ENCODE measurements at regions not wholly inside any gene's neighbourhood (a gene's known extent, or its start where the extent isn't known, plus 50 kb on each side); places are given as distances from the start of the nearest gene placed in this dataset.

GRCh38 chr6:22447249-22448196 is 121.8 kb upstream of the HDGFL1 start:
- no peak for DNase-seq (ENCODE audit: low read depth in 1 of 2, low spot score in 1 of 2)
- in situ Hi-C loops (cut with HindIII; ENCODE audit: low pct_unique_long_range_greater_than_20kb, low sequenced_read_pairs): no loop called here

GRCh38 chr6:22448291-22448711 is 121.1 kb upstream of the HDGFL1 start:
- in situ Hi-C loops (cut with HindIII; ENCODE audit: low pct_unique_long_range_greater_than_20kb, low sequenced_read_pairs): no loop called here
- DNase-seq (ENCODE audit: low read depth in 1 of 2, low spot score in 1 of 2): no peak
- TF ChIP-seq JUND (IDR thresholded peaks at IDR 0.05; ENCODE audit: low read depth): no peak

More at GRCh38 chr6:22447249-22448196, 121.8 kb upstream of the HDGFL1 start:
- no peak for TF ChIP-seq JUND (IDR thresholded peaks at IDR 0.05; ENCODE audit: low read depth)

DNA sequence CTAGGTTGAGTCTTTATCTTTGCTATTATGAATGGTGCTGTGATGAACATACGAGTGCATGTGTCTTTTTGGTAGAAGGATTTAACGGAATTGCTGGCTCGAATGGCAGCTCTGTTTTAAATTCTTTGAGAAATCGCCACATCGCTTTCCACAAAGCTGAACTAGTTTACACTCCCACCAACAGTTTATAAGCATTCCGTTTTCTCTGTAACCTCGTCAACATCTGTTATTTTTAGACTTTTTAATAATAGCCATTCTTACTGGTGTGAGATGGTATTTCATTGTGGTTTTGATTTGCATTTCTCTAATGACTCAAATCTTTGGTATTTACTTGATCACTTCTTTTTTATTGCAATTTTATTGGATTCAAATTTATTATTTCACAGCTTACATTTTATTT is 117.4 kb upstream of the HDGFL1 start:
- no peak for TF ChIP-seq JUND (IDR thresholded peaks at IDR 0.05; ENCODE audit: low read depth)
- in situ Hi-C loops (cut with HindIII; ENCODE audit: low pct_unique_long_range_greater_than_20kb, low sequenced_read_pairs): no loop called here
- no peak for DNase-seq (ENCODE audit: low read depth in 1 of 2, low spot score in 1 of 2)

DNA sequence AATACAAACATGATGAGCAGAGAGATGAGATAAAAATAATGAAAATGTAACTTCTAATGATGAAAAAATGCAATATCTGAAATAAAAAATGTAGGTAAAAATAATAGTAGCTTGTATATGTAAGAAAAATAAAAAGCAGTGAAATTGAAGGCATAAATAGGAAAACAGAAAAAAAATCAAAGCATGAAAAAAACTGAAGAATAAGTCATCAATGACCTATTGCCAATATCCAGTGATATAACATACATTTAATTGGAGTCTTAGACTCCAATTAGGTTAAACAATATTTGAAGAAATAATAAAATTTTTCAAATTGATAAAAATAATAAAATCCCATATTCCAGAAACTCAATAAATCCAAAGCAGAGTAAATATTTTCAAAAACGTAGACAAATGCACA is 114.0 kb upstream of the HDGFL1 start:
- no peak for TF ChIP-seq JUND (IDR thresholded peaks at IDR 0.05; ENCODE audit: low read depth)
- DNase-seq (ENCODE audit: low read depth in 1 of 2, low spot score in 1 of 2): no peak
- in situ Hi-C loops (cut with HindIII; ENCODE audit: low pct_unique_long_range_greater_than_20kb, low sequenced_read_pairs): no loop called here

GRCh38 chr6:22457996-22458395 is 111.4 kb upstream of the HDGFL1 start:
- TF ChIP-seq JUND (IDR thresholded peaks at IDR 0.05; ENCODE audit: low read depth): no peak
- in situ Hi-C loops (cut with HindIII; ENCODE audit: low pct_unique_long_range_greater_than_20kb, low sequenced_read_pairs): no loop called here
- DNase-seq (ENCODE audit: low read depth in 1 of 2, low spot score in 1 of 2): no peak

GRCh38 chr6:22466665-22467245 is 102.6 kb upstream of the HDGFL1 start:
- DNase-seq (ENCODE audit: low read depth in 1 of 2, low spot score in 1 of 2): peak; percentile 13 to 78
- in situ Hi-C loops (cut with HindIII; ENCODE audit: low pct_unique_long_range_greater_than_20kb, low sequenced_read_pairs): no loop called here
- no peak for TF ChIP-seq JUND (IDR thresholded peaks at IDR 0.05; ENCODE audit: low read depth)

- in situ Hi-C loops (cut with HindIII; ENCODE audit: low pct_unique_long_range_greater_than_20kb, low sequenced_read_pairs): no loop called here
- no peak for TF ChIP-seq JUND (IDR thresholded peaks at IDR 0.05; ENCODE audit: low read depth)
- DNase-seq (ENCODE audit: low read depth in 1 of 2, low spot score in 1 of 2): peak in 1 of 2 experiments; percentile 8
These were observed 101.7 kb upstream of the HDGFL1 start for GRCh38 chr6:22467645-22468044.

GRCh38 chr6:22468256-22468965 is 101.0 kb upstream of the HDGFL1 start:
- DNase-seq (ENCODE audit: low read depth in 1 of 2, low spot score in 1 of 2): no peak
- in situ Hi-C loops (cut with HindIII; ENCODE audit: low pct_unique_long_range_greater_than_20kb, low sequenced_read_pairs): no loop called here
- TF ChIP-seq JUND (IDR thresholded peaks at IDR 0.05; ENCODE audit: low read depth): no peak

DNA sequence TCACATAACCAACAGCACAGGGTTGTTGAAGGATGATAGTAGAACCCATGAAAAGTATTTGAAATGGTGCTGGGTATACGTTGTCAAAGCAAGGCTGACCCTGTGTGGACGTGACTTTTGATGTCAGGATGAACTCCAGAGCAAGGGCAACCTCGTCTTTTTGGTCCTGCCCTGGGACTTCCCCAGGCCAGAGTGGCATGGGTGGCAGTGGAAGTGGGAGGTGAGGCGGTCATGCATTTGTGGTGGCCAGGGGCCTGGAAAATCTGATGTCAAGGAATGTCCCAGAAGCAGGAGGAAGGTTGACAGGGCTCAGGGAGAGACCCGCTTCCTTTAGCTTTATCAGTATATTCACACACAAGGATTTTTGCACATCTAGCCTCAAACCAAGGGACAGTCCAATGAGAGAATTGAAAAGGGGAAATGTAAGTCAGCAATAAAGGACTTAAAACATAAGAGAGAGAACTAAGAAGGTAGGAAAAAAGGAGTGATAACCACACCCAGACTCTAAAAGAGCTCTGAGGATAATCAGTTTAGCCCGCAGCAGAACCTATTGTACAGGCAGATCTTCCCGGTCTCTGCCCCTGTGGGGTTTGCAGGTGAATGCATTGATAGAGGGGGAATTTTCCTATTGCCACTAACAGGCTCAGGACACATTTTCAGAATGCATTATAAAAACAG is 98.8 kb upstream of the HDGFL1 start:
- DNase-seq (ENCODE audit: low read depth in 1 of 2, low spot score in 1 of 2): no peak
- TF ChIP-seq JUND (IDR thresholded peaks at IDR 0.05; ENCODE audit: low read depth): no peak
- in situ Hi-C loops (cut with HindIII; ENCODE audit: low pct_unique_long_range_greater_than_20kb, low sequenced_read_pairs): no loop called here

DNA sequence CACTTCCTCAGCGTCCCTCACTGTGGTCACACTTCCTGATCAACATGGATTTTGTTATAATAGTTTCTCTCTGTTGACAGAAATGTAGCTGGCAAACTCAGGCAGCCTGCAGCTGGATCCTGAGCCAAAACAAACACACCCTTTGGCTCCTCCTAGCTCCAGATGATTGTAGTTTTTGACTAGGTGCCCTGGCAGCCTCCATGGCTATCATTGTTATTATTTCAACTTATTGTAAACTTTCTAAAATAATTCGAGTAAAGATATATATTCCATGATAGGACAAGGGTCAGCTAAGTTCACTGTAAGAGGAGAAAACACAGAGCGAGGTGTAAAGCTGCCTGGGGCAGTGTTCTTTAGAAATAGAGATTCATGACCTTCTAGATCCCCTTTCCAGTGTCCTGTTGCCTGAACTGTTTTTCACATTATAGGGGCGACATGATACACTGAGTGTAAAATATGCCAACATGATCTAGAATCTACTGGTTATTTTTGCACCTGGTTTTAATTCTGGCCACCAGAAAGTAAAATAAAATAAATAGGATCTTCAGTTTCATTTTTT is 98.2 kb upstream of the HDGFL1 start:
- TF ChIP-seq JUND (IDR thresholded peaks at IDR 0.05; ENCODE audit: low read depth): 0 out of 2 replicates have a peak, but pooled peaks have one; percentile 17

GRCh38 chr6:22471746-22472145 is 97.6 kb upstream of the HDGFL1 start:
- no peak for TF ChIP-seq JUND (IDR thresholded peaks at IDR 0.05; ENCODE audit: low read depth)
- no peak for DNase-seq (ENCODE audit: low read depth in 1 of 2, low spot score in 1 of 2)

More for the DNA sequence above, 98.2 kb upstream of the HDGFL1 start:
- peak; percentile 17 to 81 for DNase-seq (ENCODE audit: low read depth in 1 of 2, low spot score in 1 of 2)
- in situ Hi-C loops (cut with HindIII; ENCODE audit: low pct_unique_long_range_greater_than_20kb, low sequenced_read_pairs): no loop called here

More at GRCh38 chr6:22471746-22472145, 97.6 kb upstream of the HDGFL1 start:
- in situ Hi-C loops (cut with HindIII; ENCODE audit: low pct_unique_long_range_greater_than_20kb, low sequenced_read_pairs): no loop called here

All from T47D (cell line).